Heart right ventricle (tissue), 16 donors: ENCODE measurements at regions not wholly inside any gene's neighbourhood (a gene's known extent, or its start where the extent isn't known, plus 50 kb on each side); places are given as distances from the start of the nearest gene placed in this dataset.
A peak's percentile ranks its signal among the peaks of the same experiment; 100 is the strongest.

Source experiments
- ATAC-seq, 8 donors: fragments of 200-7000 bp; cut with Tn5 transposase; one replicate each; pipeline ENCODE4 v1.9.1; 2020; ENCODE audit warnings: mild to moderate bottlenecking in 8 of 8, moderate library complexity in 8 of 8, moderate number of reproducible peaks in 1 of 8
- DNase-seq, 2 donors: peaks; one replicate each; pipeline ENCODE4 v3.0.0-alpha.2; 2020
- H3K27ac ChIP-seq, 10 donors: fragments of 200-600 bp; sonication (generic) in 2 of 10; one replicate each; pipeline versions ENCODE4 v1.5.0 to v1.8.0; 2020 to 2022; ENCODE audit warnings: mild to moderate bottlenecking in 3 of 10
- H3K27me3 ChIP-seq, 7 donors: fragments of 200-600 bp; one replicate each; pipeline ENCODE4 v1.8.0; 2021 to 2022; ENCODE audit warnings: mild to moderate bottlenecking in 2 of 7
- H3K36me3 ChIP-seq, 9 donors: fragments of 200-600 bp; sonication (generic) in 1 of 9; one replicate each; pipeline versions ENCODE4 v1.5.0 to v1.8.0; 2020 to 2022; ENCODE audit warnings: mild to moderate bottlenecking in 2 of 9
- H3K4me1 ChIP-seq, 9 donors: fragments of 200-600 bp; sonication (generic) in 1 of 9; one replicate each; pipeline versions ENCODE4 v1.5.0 to v1.8.0; 2020 to 2022; ENCODE audit warnings: mild to moderate bottlenecking in 4 of 9
- H3K4me3 ChIP-seq, 10 donors: fragments of 200-600 bp; sonication (generic) in 2 of 10; one replicate each; pipeline versions ENCODE4 v1.5.0 to v1.8.0; 2020 to 2022; ENCODE audit warnings: mild to moderate bottlenecking in 7 of 10, moderate library complexity in 2 of 10
- H3K9me3 ChIP-seq, 11 donors: fragments of 200-600 bp in 10 of 11; sonication (generic) in 2 of 11; one replicate each; pipeline versions ENCODE4 v1.5.0 to v1.8.0; 2013 to 2022; ENCODE audit warnings: mild to moderate bottlenecking in 2 of 11, control low read depth in 1 of 11, moderate library complexity in 1 of 11
- WGBS, 2 donors: extraction: QIAGEN DNeasy Blood & Tissue Kit; methylation state at CpG; one replicate each; pipeline ENCODE4 v1.1.7; 2013; ENCODE audit warnings: inconsistent platforms in 1 of 2; 5-methylcytosine and 5-hydroxymethylcytosine counted together
- intact Hi-C, 10 donors: fragments of 100-400 bp; cut with DNase I; formaldehyde crosslinking; loops; one replicate each; pipeline versions ENCODE4 v1.11.1 to v1.14.2; 2022
- TF ChIP-seq, protein P1 (sequence below), 9 donors: fragments of 200-600 bp; sonication (generic) in 2 of 9; IDR thresholded peaks; one replicate each; pipeline versions ENCODE4 v1.5.0 to v1.8.0; 2021 to 2022; ENCODE audit warnings: antibody characterized with exemption in 9 of 9, mild to moderate bottlenecking in 5 of 9, moderate library complexity in 1 of 9
- donor health status: Arrhythmogenic right ventricular cardiomyopathy.
- donor health status: ischemic (EF 13 %, LVEDD 7.1; RV severe dilation, severe dysfunction).
- donor health status: healthy with polysubstance abuse.
- donor health status: DM: no; HTN: yes; CAD: no.
- donor health status: DM: no; HTN: no; CAD: no.
- donor health status: ischemic (EF 25% LVEDD 6.9; RV normal size, moderate dysfunction).
- donor health status: ischemic (EF 25% LVEDD 5.7; RV mildly dilated, moderate dysfunction).
- donor health status: healthy.
- donor health status: DM: yes; HTN: yes; CAD: no.
- donor health status: Ischemic cardiomyopathy.
- donor health status: ischemic (EF 35%, LVEDD 5.7; RV mildly dilated, moderate dysfunction).
- donor health status: nonischemic (EF 11% LVEDD 7.7; RV severe dilation, severe dysfunction).
- donor health status: DM: yes; HTN: yes; CAD: no.
- donor health status: PGD.
- donor health status: ischemic (EF 29% LVEDD 5.4; RV normal size, mild dysfunction).
- donor health status: nonischemic (EF 23%, LVEDD 6.1; RV moderate dilation, normal function).

DNA sequence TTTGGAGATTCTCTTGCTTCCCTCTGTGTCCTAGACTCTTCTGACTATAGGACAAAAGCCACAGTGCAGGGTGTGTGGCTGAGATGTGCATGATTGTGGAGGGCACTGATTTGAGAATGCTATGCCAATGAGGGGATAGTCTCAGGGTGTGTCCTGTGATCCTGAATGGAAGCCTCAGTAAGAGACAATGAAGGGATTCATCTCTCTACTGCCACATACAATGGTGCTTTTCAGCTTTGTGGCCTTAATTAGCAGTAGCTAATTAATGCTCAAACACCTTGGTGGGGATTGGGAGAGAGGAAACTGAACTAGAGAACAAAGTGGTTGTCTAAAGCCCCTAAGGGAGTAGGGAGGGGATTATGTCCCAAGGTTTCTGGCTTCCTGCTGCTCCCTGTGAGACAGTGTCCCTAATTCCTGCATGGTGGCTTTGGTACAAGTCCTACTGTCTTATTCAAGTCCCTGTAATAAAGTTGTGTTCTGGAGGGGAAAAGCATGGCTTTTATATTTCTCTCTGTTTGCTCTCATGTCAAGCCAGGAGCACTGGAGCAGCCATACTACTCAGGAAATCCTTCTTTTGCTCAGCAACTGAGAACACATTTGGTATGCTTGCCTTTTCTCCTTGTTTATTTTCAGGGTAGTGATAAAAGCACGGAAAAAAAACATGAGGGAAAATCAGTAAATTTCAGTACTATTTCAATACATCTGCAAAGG lies 415.2 kb upstream of the TCF4 start:
- H3K36me3 ChIP-seq = no peaks in the 10 kb centered on the region
- no peaks in the 10 kb centered on the region for H3K9me3 ChIP-seq
- H3K27ac ChIP-seq = peak overlapping the region in 3 of 10 donors; percentile 9 to 60 (median 27)
- TF ChIP-seq, protein P1, sequence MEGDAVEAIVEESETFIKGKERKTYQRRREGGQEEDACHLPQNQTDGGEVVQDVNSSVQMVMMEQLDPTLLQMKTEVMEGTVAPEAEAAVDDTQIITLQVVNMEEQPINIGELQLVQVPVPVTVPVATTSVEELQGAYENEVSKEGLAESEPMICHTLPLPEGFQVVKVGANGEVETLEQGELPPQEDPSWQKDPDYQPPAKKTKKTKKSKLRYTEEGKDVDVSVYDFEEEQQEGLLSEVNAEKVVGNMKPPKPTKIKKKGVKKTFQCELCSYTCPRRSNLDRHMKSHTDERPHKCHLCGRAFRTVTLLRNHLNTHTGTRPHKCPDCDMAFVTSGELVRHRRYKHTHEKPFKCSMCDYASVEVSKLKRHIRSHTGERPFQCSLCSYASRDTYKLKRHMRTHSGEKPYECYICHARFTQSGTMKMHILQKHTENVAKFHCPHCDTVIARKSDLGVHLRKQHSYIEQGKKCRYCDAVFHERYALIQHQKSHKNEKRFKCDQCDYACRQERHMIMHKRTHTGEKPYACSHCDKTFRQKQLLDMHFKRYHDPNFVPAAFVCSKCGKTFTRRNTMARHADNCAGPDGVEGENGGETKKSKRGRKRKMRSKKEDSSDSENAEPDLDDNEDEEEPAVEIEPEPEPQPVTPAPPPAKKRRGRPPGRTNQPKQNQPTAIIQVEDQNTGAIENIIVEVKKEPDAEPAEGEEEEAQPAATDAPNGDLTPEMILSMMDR (IDR thresholded peaks at IDR 0.05) = no peak
- H3K4me3 ChIP-seq = no peak overlapping the region
- H3K27me3 ChIP-seq = no peaks in the 10 kb centered on the region
- 67 to 76% methylated on average over 1 of the region's 1 CpG for WGBS, 2 donors
- intact Hi-C loops = no loop called here
- H3K4me1 ChIP-seq = peaks cover 0 to 24% (median 2%) of the 10 kb centered on the region in 9 donors
- DNase-seq = no peak
- peak in 1 of 8 donors; percentile 27 for ATAC-seq

DNA sequence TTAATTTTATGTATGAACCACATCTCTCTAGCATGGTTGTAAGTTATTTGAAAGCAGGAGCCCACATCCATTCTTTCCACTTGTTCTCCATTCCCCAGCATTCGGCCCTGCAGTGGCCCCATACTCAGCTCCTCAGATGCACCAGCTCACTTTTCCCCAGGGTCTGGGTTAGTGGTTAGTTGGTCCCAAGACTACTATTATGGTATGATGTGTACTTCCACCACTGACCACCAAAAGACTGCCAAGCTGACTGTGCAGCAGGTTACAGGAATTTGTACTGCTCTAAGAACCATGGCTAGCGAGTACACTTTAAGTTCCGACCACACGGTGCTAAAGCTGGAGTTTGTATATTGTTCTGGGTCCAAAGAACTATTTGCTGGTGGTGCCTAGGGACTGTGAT lies 413.6 kb upstream of the TCF4 start:
- peaks cover 0 to 40% (median 18%) of the 10 kb centered on the region in 9 donors for H3K4me1 ChIP-seq
- no peaks in the 10 kb centered on the region for H3K36me3 ChIP-seq
- DNase-seq (no peak), ATAC-seq (no peak)
- H3K27me3 ChIP-seq = no peaks in the 10 kb centered on the region
- 89 to 91% methylated on average over 4 of the region's 4 CpGs for WGBS, 2 donors
- H3K27ac ChIP-seq = no peak overlapping the region
- intact Hi-C loops = no loop called here
- H3K4me3 ChIP-seq = no peak overlapping the region
- no peaks in the 10 kb centered on the region for H3K9me3 ChIP-seq
- TF ChIP-seq, protein P1 (IDR thresholded peaks at IDR 0.05) = no peak

GRCh38 chr18:56000041-56000440 lies 412.0 kb upstream of the TCF4 start:
- H3K36me3 ChIP-seq = no peaks in the 10 kb centered on the region
- intact Hi-C loops = no loop called here
- H3K27ac ChIP-seq = peak overlapping the region in 2 of 10 donors; percentile 6 to 69
- WGBS, 2 donors = 89 to 91% methylated on average over 6 of the region's 6 CpGs
- ATAC-seq (no peak), DNase-seq (no peak)
- no peaks in the 10 kb centered on the region for H3K9me3 ChIP-seq
- TF ChIP-seq, protein P1 (IDR thresholded peaks at IDR 0.05) = no peak
- no peaks in the 10 kb centered on the region for H3K27me3 ChIP-seq
- peaks cover 0 to 42% (median 18%) of the 10 kb centered on the region in 9 donors for H3K4me1 ChIP-seq
- H3K4me3 ChIP-seq = no peak overlapping the region

DNA sequence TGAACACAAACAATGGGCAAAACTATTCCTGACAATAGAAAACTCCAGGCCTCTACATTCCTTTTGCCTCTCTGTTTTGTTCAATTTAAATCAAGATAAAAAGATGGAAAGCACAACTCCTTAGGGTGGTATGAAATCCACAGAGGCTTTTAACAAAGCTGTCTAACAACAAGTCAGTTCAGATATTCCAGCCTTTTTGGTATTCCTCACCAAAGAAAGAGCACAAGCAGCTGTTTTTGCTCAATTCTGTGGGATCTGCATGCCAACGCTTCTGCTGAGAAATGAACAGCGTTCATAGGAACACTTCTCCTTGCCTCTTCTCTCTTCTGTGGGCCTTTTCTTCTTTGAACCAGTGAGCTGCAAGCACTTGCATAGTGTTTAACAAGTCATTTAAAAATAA lies 411.6 kb upstream of the TCF4 start:
- ATAC-seq = peak in 1 of 8 donors; percentile 22
- H3K27ac ChIP-seq = peak overlapping the region in 5 of 10 donors; percentile 45 to 71 (median 68)
- TF ChIP-seq, protein P1 (IDR thresholded peaks at IDR 0.05) = no peak
- H3K4me1 ChIP-seq = peaks cover 0 to 42% (median 18%) of the 10 kb centered on the region in 9 donors
- H3K27me3 ChIP-seq = no peaks in the 10 kb centered on the region
- H3K4me3 ChIP-seq = no peak overlapping the region
- H3K9me3 ChIP-seq = no peaks in the 10 kb centered on the region
- no peaks in the 10 kb centered on the region for H3K36me3 ChIP-seq
- DNase-seq = no peak
- intact Hi-C loops = loop anchor here in 3 of 10 donors (10.0 kb wide), 2 partner anchors 125 to 565 kb away; no protein-coding TSS in a partner anchor
- 71 to 77% methylated on average over 2 of the region's 2 CpGs for WGBS, 2 donors
